HG03159 (cell line): ENCODE measurements at regions not wholly inside any gene's neighbourhood (a gene's known extent, or its start where the extent isn't known, plus 50 kb on each side); places are given as distances from the start of the nearest gene placed in this dataset.

Experiments used
- ATAC-seq: cut with Tn5 transposase; IDR thresholded peaks from one replicate; pipeline ENCODE4 v1.9.1; 2021; ENCODE audit warnings: mild to moderate bottlenecking, moderate library complexity; ENCODE audit not compliant: unreplicated experiment

DNA sequence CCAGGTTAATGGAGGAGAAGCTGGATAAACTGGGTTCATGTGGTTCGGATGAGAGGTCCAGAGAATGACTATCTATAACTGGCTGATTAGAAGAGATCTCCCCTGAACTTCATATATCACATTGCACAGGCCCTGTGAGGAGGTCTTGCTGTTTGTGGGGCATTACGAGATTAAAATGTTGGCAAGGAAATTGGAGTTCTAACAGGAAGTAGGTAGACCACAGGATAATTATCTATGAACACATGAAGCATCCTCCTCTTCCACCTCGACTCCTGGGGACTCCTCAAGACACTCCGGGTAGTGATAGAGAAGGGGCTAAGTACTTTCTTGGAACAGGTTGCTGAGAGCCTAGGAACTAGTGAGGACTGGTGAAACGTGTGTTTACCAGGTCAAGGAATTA, 418.8 kb downstream of the KCNH5 start:
- ATAC-seq, result no peak

DNA sequence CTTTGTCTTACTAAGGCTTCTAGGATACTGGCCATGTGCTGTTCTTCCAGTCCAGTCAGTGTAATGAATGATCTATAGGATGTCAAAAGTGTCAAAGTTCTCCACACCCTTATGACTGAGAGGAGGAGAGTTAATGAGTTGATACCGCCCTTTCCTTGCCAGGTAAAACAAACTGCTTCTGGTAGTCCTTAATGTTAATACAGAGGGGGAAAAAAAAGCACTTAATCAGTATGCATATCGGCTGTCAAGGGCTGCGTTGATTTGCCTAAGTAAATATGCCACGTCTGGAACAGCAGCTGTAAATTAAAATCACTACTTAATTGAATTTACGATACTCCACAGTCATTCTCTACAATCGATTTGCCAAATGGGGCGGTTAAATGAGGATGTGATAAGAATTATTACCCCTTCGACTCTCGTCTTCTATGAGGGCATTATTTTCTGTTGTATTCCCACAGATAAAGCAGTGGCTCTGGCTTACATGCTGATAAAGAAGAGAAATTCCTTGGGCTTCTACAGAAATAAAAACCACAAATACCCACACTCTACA, 416.0 kb downstream of the KCNH5 start:
- ATAC-seq, result no peak

DNA sequence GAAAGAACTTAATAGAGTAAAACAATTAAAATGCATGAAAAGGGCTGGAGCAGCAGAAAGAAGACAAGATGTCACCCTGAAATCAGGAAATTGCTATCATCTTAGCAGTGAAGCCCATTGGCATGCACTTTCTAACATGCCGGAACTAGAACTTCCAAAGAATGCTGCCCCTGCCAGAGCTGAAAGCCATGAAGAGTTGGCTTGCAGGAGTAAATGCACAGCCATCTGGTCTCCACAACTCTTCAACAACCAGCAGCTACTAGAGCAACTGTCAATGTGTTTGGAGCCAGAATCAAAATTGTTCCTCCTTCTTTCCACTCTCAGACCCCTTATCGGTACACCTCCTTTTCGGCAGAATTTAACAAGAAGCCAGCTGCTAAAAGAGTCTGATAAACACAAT, 414.1 kb downstream of the KCNH5 start:
- ATAC-seq, result no peak

GRCh38 chr14:62632771-62633170, 412.5 kb downstream of the KCNH5 start:
- ATAC-seq, result no peak

DNA sequence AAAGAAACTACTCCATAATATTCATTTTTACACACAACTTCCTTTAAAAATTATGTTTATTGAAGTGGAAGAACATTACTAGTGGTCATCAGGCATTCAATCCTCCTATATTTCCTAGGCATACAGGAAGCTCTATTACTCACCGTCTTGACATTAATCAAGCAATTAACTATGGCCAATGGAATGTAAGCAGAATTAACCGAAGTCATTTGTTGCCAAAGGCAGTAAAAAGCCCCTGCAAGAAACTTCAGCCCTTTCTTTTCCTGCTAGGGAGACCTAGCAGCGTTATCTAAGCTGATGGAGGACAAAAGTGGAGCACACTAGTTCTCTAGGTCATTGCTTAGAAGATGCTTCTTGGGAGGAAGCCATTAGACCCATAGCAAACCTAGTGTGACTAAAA, 399.6 kb downstream of the KCNH5 start:
- ATAC-seq, result no peak
